Right renal pelvis (tissue), 4 donors: ENCODE measurements at regions not wholly inside any gene's neighbourhood (a gene's known extent, or its start where the extent isn't known, plus 50 kb on each side); places are given as distances from the start of the nearest gene placed in this dataset.

Experiments used
- DNase-seq, 4 donors: peaks; one replicate each; pipeline ENCODE4 v3.0.0-alpha.2; 2013; ENCODE audit warnings: low read depth in 4 of 4, low spot score in 3 of 4, missing footprints in 1 of 4

DNA sequence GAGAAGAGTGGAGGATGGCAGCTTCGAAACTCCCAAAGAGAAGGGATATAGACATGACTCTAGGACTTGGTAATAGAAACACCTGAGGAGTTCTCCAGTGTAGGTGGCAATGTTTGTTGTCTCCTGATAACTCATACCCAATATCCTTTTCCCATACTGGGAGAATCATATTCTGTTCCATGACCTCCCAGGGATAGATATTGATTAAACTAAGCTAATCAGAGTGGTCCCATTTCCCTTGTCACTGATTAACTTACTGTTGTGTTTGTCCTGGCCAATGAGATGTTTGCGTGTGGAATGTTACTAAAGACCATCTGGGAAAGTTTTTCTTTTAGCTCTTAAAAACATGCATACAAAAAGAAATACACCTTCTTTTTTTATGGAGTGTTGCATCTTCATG is 85.6 kb downstream of the RPL22L1 start:
- no peak for DNase-seq

DNA sequence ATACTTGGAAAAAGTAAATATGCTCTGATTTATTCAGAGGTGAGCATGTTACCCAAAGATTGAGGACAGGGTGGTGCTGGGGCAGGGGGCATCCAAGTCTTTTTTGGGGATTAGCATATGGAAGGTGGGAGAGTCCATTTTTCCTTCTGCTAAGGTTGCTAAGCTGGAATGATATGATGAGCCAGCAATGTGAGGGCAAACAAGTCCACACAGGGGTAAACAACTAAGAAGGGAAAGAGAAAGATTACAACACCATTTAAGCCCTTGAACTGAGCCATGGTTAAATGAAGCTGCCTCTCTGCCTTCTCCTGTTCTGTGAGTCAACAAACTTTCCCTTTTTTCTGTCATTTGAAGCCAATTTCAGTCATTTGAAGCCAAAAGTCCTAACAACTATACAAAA is 89.0 kb downstream of the RPL22L1 start:
- DNase-seq = no peak

DNA sequence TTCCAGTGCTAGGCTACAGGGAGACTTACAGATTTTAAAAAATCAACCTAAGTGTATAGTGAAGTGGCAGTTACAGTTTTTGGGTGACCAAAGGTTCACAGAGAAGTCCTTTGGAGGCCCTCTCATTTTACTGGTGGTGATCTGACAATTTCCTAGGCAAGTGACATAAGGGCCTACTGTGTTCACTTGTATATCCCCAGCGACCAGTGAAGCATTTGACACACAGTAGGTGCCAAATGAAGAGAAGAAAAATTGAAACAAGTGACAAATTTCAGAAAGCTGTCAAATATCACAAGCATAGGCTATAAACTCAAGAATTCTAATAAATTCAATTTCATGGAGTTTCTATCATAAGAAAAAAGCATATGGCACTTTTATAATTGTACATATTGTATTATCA is 89.5 kb downstream of the RPL22L1 start:
- DNase-seq = no peak

DNA sequence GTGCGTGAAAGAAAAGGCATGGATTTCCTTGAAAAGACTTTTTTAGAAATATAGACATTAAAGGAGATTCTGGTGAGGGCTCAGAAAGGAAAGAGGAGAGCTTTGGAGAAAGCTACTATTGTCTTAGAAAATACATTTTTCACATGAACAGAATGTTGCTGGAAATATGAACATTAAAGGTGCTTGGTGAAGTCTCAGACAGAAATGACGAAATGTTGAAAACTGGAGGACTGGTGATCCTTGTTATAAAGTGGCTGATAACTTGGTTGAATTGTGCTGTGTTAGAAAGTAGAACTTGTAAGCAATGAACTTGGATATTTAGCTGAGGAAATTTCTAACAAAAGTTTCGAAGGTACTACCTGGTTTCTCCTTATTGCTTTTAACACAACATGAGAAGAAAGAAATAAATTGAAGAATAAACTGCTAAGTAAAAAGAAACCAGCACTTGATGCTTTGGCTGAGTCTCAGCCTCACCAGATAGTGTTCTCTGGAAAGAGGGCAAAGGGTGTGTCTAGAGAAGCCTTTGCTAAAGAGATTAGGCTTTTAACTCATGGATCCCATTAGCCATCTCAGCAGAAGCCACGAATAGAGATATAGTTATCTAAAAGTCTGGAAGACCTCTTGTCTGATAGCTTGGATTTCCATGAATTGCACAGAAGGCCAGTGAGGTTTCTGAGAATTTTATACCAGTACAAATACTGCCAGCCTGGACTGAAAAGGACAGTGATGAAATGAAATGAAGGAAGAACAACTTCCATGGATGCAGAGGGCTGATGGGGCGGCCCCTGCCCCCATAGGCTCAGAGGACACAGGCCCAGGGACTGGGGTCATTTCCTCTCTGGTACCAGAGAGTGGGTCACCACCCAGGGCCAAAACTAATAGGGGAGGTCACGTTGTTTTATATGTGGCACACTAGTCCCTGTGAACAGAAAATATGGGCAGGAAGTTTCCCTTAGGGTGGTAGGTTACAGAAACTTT is 91.5 kb downstream of the RPL22L1 start:
- no peak for DNase-seq

DNA sequence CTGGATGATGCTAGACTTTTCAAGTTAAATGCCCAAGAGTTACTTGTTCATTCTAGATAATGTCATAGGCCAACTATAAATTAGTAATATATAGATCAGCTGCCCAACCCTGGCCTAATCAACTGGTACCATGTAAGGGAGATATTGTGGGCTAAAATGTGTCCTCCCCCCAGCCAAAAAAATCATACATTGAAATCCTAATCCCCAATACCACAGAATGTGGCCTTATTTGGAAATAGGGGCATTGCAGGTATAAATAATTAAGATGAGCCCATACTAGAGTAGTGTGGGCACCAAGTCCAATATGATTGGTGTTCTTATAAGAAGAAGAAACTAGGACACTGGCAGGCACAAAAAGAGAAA is 92.5 kb downstream of the RPL22L1 start:
- DNase-seq = no peak

DNA sequence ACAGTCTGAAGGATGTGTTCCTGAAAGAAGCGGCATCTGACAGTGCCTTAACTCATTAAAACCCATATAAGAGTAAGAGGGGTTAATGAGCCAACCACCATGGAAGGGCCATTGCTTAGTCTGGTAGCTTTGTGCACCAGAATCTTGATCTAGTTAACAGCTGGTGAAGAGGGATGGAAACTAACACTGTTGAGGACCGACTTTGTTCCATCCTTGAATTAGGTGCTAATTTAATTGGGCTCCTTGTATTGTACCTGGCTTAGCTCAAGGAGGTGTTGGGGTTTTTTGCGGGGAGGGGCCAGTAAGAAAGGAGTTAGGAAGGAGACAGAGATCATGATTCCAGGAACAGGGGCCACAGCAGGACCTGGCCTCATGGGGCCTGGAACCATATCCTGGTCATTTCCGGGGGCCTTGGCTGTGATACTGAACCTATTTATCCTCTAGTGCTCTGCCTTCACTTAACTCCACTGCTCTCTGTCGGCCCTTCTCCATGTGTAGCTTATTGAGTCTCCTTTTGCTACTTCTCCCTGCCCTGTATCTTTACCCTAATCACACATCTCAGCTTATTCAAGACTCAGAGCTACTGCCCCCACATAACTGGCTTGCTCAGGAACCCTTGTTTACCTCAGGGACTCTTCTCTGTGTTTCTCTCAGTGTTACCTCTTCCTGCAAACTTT is 93.0 kb downstream of the RPL22L1 start:
- no peak for DNase-seq

DNA sequence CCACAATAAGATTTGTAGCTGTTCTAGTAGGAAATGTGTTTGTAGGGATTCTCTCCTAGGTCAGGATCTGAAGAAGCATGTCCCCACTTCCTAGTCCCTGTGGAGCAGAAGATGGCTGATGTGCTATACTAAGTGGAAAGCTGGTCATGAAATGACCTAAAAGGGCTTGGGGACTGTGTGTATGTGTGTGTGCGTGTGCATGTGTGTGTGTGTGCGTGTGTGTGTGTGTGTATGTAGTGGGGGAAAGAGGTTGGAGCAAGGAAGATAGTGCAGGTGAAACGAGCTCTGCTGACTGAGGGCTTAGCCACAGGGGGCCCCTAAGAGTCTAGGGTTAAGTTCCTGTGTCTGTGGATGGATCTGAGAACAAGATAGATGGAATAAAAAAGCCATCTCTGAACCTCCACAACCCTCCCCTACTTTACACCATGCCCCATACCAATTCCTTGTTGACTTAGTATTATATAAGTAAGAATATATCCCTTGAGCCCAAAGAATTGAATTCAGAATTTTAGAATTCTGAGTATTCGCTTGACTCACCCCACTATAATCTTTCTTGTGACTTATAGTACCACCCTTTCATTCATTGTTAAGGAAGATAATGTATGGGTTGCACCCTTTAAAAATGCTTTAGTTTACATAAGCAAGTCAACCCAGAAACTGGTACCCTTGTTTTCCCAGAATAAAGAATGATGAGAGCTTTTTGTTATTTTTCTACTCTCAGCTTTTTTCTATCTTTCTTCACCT is 96.1 kb downstream of the RPL22L1 start:
- no peak for DNase-seq

DNA sequence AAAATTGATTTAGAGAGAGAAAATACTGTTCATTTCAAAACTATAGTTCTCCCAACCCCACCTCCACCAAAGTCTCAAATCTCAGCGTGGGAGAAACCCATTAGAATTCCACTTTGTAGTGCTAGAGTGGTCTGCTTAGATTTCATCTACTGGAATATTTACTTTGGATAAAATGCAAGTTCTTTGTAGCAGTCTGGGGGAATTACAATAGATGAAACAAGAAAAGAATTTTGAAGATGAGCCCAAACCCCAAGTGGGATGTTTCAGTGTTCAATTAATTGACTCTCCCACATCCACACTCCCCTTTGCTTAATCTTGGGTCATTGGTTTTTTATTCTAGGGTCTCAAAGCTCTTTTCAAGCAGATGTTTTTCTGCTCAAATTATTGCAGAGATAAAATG is 97.8 kb downstream of the RPL22L1 start:
- DNase-seq = no peak

GRCh38 chr3:170768334-170768801 is 101.6 kb downstream of the RPL22L1 start:
- no peak for DNase-seq

- no peak for DNase-seq
Observed at GRCh38 chr3:170767576-170767941, 102.4 kb downstream of the RPL22L1 start.

DNA sequence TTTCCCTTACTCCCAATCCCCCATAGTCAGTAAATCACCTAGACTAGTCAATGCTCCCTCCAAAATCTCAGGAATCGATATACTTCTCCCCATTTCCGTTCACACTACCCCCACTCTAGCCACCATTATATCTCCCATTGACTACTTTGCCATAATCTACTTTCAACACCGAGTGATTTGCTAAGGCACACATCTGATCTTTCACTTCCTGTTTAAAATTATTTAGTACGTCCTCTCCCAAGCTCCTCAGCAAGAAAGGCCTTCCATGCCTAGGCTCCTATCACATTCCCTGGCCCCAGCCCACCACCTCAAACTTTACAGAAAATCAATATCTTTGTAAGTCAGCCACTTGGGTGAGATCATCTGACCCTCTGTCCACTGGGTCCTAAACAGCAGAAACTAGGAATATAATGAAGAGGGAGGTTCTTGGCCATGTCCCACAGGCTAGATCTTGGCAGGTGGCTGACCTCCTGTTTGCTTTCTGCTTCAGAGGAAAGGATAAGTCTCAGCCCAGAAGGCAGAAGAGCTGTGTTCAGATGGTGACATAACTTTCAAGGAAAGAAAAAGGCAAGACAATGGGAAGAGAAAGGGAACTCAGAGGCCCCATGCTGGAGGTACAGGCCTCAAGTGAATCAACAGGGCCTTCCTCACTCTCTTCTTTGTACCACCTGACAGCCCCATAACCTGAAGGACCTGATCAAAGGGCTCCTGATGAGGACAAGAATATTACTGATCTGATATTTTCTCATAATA is 103.0 kb downstream of the RPL22L1 start:
- DNase-seq = no peak

GRCh38 chr3:170766253-170766652 is 103.7 kb downstream of the RPL22L1 start:
- DNase-seq = no peak

GRCh38 chr3:170765419-170766078 is 104.4 kb downstream of the RPL22L1 start:
- DNase-seq = no peak

- DNase-seq = no peak
Observed at GRCh38 chr3:170764017-170764416, 106.0 kb downstream of the RPL22L1 start.

GRCh38 chr3:170762064-170762463 is 107.9 kb downstream of the RPL22L1 start:
- no peak for DNase-seq

DNA sequence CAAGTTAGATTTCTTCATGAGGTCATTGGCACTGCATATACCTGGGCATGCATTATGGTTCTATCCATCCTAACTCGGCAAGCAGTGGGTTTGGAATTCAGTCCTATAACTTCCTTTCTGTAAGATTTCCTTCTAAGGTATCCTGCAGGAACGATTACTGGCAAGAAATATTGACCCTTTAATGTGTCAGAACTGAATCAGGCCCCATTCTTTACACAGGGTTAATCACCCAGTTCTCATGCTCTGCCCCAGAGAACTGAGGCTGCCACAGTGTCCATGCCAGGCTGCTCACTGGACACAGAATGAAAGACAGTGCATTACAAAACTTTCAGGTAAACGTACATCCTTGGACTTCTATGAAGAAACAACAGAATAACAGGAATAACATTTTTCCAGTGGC is 108.9 kb downstream of the RPL22L1 start:
- no peak for DNase-seq

- no peak for DNase-seq
Observed at GRCh38 chr3:170760174-170760526, 109.8 kb downstream of the RPL22L1 start.

DNA sequence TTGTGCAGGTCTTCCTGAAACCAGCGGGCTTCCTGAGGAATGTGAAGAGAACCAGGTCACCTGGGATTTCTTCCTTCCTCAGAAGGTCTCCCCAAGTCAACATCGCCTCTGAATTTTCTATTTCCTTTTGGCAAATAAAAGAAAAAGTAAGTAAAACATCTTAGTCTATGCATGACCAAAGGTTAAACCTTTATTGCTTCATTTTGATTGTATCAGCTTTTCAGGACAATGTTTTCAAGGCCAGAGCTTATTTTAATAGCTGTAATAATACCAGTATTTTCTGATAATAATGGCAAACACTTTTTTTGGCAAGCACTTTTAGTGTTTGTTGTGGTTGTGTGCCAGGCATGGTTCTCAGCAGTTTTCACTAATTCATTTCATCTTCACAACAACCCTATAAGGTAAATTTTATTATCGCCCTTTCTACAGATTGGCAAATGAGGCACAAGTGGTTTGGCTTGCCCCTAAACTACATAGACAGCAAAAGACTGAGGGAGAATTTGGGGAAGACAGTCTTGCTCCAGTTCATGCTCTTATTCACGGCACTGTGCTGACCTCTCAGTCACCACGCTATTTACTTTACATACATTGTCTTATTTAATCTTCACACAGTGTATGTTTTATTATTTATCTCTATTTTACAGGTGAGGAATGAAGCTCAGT is 110.4 kb downstream of the RPL22L1 start:
- no peak for DNase-seq

- no peak for DNase-seq
Observed at GRCh38 chr3:170757038-170757437, 113.0 kb downstream of the RPL22L1 start.

- DNase-seq = no peak
Observed at GRCh38 chr3:170754311-170754693, 115.7 kb downstream of the RPL22L1 start.
